PC-9 (cell line): ENCODE measurements at regions not wholly inside any gene's neighbourhood (a gene's known extent, or its start where the extent isn't known, plus 50 kb on each side); places are given as distances from the start of the nearest gene placed in this dataset.

Experiments
- EZH2 ChIP-seq: fragments of 200-600 bp; sonication (generic); IDR thresholded peaks from 2 replicates; pipeline ENCODE4 v1.8.0; 2017; ENCODE audit warnings: antibody characterized with exemption, low read depth
- TF ChIP-seq, protein P1 (sequence below): fragments of 200-600 bp; sonication (generic); conservative IDR thresholded peaks from 2 replicates; pipeline ENCODE4 v1.6.1; 2017; ENCODE audit warnings: mixed run types, antibody characterized with exemption, mild to moderate bottlenecking, moderate library complexity

DNA sequence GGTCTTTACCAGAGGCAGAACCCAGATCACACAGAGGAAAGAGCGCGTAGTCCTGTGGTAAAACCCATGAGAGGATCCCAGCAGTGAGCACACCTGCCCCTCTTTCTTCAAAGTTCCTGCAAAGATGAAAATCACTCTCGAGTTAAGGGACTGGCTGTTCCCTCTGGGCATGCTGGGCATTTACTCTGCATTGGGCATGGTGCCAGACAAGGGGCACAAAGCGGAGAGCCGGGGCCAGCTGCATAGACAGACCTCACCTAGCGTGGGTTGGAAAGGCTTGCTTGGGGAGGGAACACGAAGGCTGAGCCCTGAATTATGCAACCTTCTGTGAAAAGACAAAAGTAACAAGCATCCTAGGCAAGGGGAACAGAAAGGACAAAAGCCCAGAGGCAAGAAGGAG is 120.0 kb upstream of the TCERG1L start:
- TF ChIP-seq, protein P1, sequence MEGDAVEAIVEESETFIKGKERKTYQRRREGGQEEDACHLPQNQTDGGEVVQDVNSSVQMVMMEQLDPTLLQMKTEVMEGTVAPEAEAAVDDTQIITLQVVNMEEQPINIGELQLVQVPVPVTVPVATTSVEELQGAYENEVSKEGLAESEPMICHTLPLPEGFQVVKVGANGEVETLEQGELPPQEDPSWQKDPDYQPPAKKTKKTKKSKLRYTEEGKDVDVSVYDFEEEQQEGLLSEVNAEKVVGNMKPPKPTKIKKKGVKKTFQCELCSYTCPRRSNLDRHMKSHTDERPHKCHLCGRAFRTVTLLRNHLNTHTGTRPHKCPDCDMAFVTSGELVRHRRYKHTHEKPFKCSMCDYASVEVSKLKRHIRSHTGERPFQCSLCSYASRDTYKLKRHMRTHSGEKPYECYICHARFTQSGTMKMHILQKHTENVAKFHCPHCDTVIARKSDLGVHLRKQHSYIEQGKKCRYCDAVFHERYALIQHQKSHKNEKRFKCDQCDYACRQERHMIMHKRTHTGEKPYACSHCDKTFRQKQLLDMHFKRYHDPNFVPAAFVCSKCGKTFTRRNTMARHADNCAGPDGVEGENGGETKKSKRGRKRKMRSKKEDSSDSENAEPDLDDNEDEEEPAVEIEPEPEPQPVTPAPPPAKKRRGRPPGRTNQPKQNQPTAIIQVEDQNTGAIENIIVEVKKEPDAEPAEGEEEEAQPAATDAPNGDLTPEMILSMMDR = no peak
- TF ChIP-seq EZH2 = no peak
